CD4-positive, alpha-beta T cell (primary cell): ENCODE measurements at regions not wholly inside any gene's neighbourhood (a gene's known extent, or its start where the extent isn't known, plus 50 kb on each side); places are given as distances from the start of the nearest gene placed in this dataset.

ENCODE experiments used
- ATAC-seq: fragments of 200-7000 bp; cut with Tn5 transposase; one replicate; pipeline ENCODE4 v1.10.0; 2022; ENCODE audit warnings: mild to moderate bottlenecking; ENCODE audit not compliant: poor library complexity
- CTCF ChIA-PET: fragments of 350-600 bp; sonication (Branson Sonifier 250); formaldehyde crosslinking; loops from one replicate; lab custom pipeline; 2021; ENCODE audit warnings: antibody characterized with exemption, inconsistent platforms; lab: Charles Lee
- POLR2A ChIA-PET: fragments of 350-600 bp; sonication (Branson Sonifier 250); formaldehyde crosslinking; loops from one replicate; lab custom pipeline; 2021; ENCODE audit warnings: antibody characterized with exemption, inconsistent platforms; lab: Charles Lee
- DNase-seq, 14 experiments: peaks; one replicate each; pipeline ENCODE4 v3.0.0-alpha.2; 2013 to 2020; ENCODE audit warnings: mixed read lengths in 2 of 14
- H3K27ac ChIP-seq, 2 donors: one replicate each; pipeline versions ENCODE4 v1.5.1 to v1.7.0; 2013; ENCODE audit warnings: low read length in 2 of 2, low read depth in 1 of 2, mild to moderate bottlenecking in 1 of 2
- H3K27me3 ChIP-seq, 2 experiments: 1 replicate in 1 of 2; 2 replicates in 1 of 2; pipeline versions ENCODE4 v1.6.1 to v1.7.0; 2013; ENCODE audit warnings: low read length in 2 of 2, control low read depth in 1 of 2, mild to moderate bottlenecking in 1 of 2, moderate library complexity in 1 of 2; ENCODE audit not compliant: insufficient read depth in 2 of 2, control insufficient read depth in 1 of 2
- H3K36me3 ChIP-seq: one replicate; pipeline ENCODE4 v1.6.1; 2013; ENCODE audit warnings: low read length, control low read depth; ENCODE audit not compliant: insufficient read depth
- H3K4me1 ChIP-seq: one replicate; pipeline ENCODE4 v1.6.1; 2013; ENCODE audit warnings: low read length, control low read depth; ENCODE audit not compliant: insufficient read depth
- H3K4me3 ChIP-seq: one replicate; pipeline ENCODE4 v1.5.1; 2013; ENCODE audit warnings: mild to moderate bottlenecking, low read length, moderate library complexity
- H3K9me3 ChIP-seq, 2 experiments: 1 replicate in 1 of 2; 2 replicates in 1 of 2; pipeline versions ENCODE4 v1.6.1 to v1.7.0; 2013; ENCODE audit warnings: low read length in 2 of 2, mild to moderate bottlenecking in 2 of 2, control low read depth in 1 of 2, moderate library complexity in 1 of 2; ENCODE audit not compliant: control insufficient read depth in 1 of 2, insufficient read depth in 1 of 2
- H3K27ac Mint-ChIP-seq: one replicate; pipeline ENCODE4 v1.8.0; 2020; ENCODE audit warnings: mixed read lengths
- H3K27me3 Mint-ChIP-seq: one replicate; pipeline ENCODE4 v1.8.0; 2021; ENCODE audit warnings: mixed read lengths
- H3K36me3 Mint-ChIP-seq: one replicate; pipeline ENCODE4 v1.8.0; 2021; ENCODE audit warnings: low read depth, mixed read lengths
- H3K4me1 Mint-ChIP-seq: one replicate; pipeline ENCODE4 v1.8.0; 2021; ENCODE audit warnings: low read depth, mixed read lengths
- H3K4me3 Mint-ChIP-seq: one replicate; pipeline ENCODE4 v1.8.0; 2020; ENCODE audit warnings: mild to moderate bottlenecking, mixed read lengths
- H3K9me3 Mint-ChIP-seq: one replicate; pipeline ENCODE4 v1.8.0; 2020; ENCODE audit warnings: mixed read lengths
- intact Hi-C, 2 experiments: fragments of 100-400 bp; cut with DNase I in 1 of 2; cut with micrococcal nuclease in 1 of 2; formaldehyde crosslinking; loops; one replicate each; pipeline versions ENCODE4 v1.15.1 to v1.9.0; 2023 to 2025; cut with DNase I, micrococcal nuclease
- TF ChIP-seq, protein P1 (sequence below): fragments of 200-600 bp; IDR thresholded peaks from one replicate; pipeline ENCODE4 v1.8.0; 2022; ENCODE audit warnings: antibody characterized with exemption, mild to moderate bottlenecking

DNA sequence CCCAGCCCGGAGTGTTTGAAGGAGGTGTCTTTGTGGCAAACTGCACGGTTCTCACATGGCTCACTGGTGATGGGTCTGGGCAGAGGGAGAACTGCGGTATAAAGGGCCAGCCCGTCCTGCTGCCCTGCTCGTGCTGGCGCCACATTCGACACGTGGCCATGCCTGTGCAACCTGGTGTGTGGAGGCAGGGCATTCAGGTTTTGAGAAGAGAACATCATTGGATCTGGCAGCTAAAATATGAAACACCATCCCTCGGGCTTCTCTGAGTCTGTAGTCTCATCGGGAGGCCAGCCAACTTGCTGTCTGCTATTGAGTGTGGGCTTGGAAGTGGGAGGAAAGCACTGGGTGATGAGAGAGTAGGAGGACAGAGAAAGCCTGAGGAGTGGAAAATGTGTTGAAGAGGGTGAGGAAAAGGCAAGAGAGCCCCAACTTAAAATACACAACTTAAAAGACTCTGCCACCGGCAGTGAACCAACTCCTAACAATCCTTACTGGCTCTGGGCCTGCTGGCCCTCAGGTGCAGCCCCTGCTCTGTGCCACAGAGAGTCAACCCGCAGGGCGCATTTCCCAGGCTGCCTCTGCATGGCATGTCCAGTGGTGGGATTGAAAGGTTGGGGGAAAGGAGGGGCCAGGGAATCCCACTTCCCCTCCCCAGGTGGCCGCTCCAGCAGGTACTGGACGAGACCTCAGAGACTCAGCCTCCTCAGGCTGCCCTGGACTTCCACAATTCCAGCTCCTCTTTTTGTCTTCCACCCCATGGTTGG, 112.7 kb upstream of the DLX2 start:
- TF ChIP-seq, protein P1, sequence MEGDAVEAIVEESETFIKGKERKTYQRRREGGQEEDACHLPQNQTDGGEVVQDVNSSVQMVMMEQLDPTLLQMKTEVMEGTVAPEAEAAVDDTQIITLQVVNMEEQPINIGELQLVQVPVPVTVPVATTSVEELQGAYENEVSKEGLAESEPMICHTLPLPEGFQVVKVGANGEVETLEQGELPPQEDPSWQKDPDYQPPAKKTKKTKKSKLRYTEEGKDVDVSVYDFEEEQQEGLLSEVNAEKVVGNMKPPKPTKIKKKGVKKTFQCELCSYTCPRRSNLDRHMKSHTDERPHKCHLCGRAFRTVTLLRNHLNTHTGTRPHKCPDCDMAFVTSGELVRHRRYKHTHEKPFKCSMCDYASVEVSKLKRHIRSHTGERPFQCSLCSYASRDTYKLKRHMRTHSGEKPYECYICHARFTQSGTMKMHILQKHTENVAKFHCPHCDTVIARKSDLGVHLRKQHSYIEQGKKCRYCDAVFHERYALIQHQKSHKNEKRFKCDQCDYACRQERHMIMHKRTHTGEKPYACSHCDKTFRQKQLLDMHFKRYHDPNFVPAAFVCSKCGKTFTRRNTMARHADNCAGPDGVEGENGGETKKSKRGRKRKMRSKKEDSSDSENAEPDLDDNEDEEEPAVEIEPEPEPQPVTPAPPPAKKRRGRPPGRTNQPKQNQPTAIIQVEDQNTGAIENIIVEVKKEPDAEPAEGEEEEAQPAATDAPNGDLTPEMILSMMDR = no peak
- H3K36me3 ChIP-seq = no peaks in the 10 kb centered on the region
- ChIA-PET POLR2A (no interaction called here), CTCF (no interaction called here)
- H3K4me3 ChIP-seq = no peak overlapping the region
- no peaks in the 10 kb centered on the region for H3K27me3 ChIP-seq
- ATAC-seq (no peak), DNase-seq (no peak)
- H3K4me1 ChIP-seq = peaks cover 3% of the 10 kb centered on the region
- no peaks in the 10 kb centered on the region for H3K9me3 Mint-ChIP-seq
- H3K27me3 Mint-ChIP-seq = no peaks in the 10 kb centered on the region
- no peak overlapping the region for H3K4me3 Mint-ChIP-seq
- no peaks in the 10 kb centered on the region for H3K9me3 ChIP-seq
- intact Hi-C loops = no loop called here
- peaks cover 21% of the 10 kb centered on the region for H3K4me1 Mint-ChIP-seq
- no peaks in the 10 kb centered on the region for H3K36me3 Mint-ChIP-seq
- no peak overlapping the region for H3K27ac ChIP-seq
- H3K27ac Mint-ChIP-seq = no peak overlapping the region

GRCh38 chr2:172215936-172216335, 113.2 kb upstream of the DLX2 start:
- TF ChIP-seq, protein P1 = no peak
- Mint-ChIP-seq H3K4me1 (peaks cover 21% of the 10 kb centered on the region), H3K9me3 (no peaks in the 10 kb centered on the region), H3K36me3 (no peaks in the 10 kb centered on the region), H3K4me3 (no peak overlapping the region), H3K27ac (no peak overlapping the region), H3K27me3 (no peaks in the 10 kb centered on the region)
- intact Hi-C loops = no loop called here
- Histone ChIP-seq H3K4me3 (no peak overlapping the region), H3K4me1 (peaks cover 6% of the 10 kb centered on the region), H3K36me3 (no peaks in the 10 kb centered on the region), H3K27me3 (no peaks in the 10 kb centered on the region), H3K27ac (no peak overlapping the region), H3K9me3 (no peaks in the 10 kb centered on the region)
- CTCF ChIA-PET = no interaction called here
- DNase-seq (no peak), ATAC-seq (no peak)
- POLR2A ChIA-PET = no interaction called here

GRCh38 chr2:172216477-172216876, 113.8 kb upstream of the DLX2 start:
- ATAC-seq (no peak), DNase-seq (no peak)
- Histone ChIP-seq H3K27ac (no peak overlapping the region), H3K36me3 (no peaks in the 10 kb centered on the region), H3K27me3 (no peaks in the 10 kb centered on the region), H3K4me3 (no peak overlapping the region), H3K4me1 (peaks cover 11% of the 10 kb centered on the region), H3K9me3 (no peaks in the 10 kb centered on the region)
- no peak overlapping the region for H3K4me3 Mint-ChIP-seq
- POLR2A ChIA-PET = no interaction called here
- no peaks in the 10 kb centered on the region for H3K9me3 Mint-ChIP-seq
- no peaks in the 10 kb centered on the region for H3K27me3 Mint-ChIP-seq
- H3K4me1 Mint-ChIP-seq = peaks cover 21% of the 10 kb centered on the region
- no peak overlapping the region for H3K27ac Mint-ChIP-seq
- TF ChIP-seq, protein P1 = no peak
- H3K36me3 Mint-ChIP-seq = no peaks in the 10 kb centered on the region
- intact Hi-C loops = no loop called here
- CTCF ChIA-PET = no interaction called here
